ENCODE measurements at regions not wholly inside any gene's neighbourhood (a gene's known extent, or its start where the extent isn't known, plus 50 kb on each side); places are given as distances from the start of the nearest gene placed in this dataset.

GRCh38 chr4:126223784-126224407, 909.1 kb downstream of the FAT4 start:
- intact Hi-C loops (cut with micrococcal nuclease) = no loop called here
- ATAC-seq (ENCODE audit: low read depth) (no peak), DNase-seq (no peak)
- H3K9me3 Mint-ChIP-seq (ENCODE audit: insufficient read depth) = peaks cover 3% of the 10 kb centered on the region
- no peaks in the 10 kb centered on the region for H3K27me3 Mint-ChIP-seq
- H3K27me3 ChIP-seq (replicated peaks in 1 of 4; ENCODE audit: control extremely low read depth in 1 of 4, control insufficient read depth in 3 of 4, insufficient read depth in 4 of 4, low read length in 3 of 4) = no peaks in the 10 kb centered on the region
- TF ChIP-seq CTCF (IDR thresholded peaks at IDR 0.05) = peak; percentile 41
- TF ChIP-seq EZH2 (IDR thresholded peaks at IDR 0.05; ENCODE audit: borderline replicate concordance, insufficient read depth, low read depth, low read length, poor library complexity, severe bottlenecking) = no peak
- ChIA-PET POLR2A (no interaction called here), CTCF (no interaction called here)
- no peak overlapping the region for H3K4me3 ChIP-seq (ENCODE audit: control extremely low read depth in 1 of 5, extremely low read depth in 1 of 5, insufficient read depth in 1 of 5, low read depth in 2 of 5, low read length in 4 of 5)
- H3K27ac Mint-ChIP-seq = no peak overlapping the region
- no peak overlapping the region for H3K9ac ChIP-seq (ENCODE audit: low read length)
- H3K4me3 Mint-ChIP-seq = no peak overlapping the region
- H3K4me1 ChIP-seq (ENCODE audit: control insufficient read depth in 2 of 2, insufficient read depth in 2 of 2, low read length in 2 of 2) = no peaks in the 10 kb centered on the region
- no peaks in the 10 kb centered on the region for H3K9me3 ChIP-seq (ENCODE audit: control extremely low read depth in 1 of 3, control insufficient read depth in 2 of 3, insufficient read depth in 1 of 3, low read length in 2 of 3)
- no peak overlapping the region for H3K27ac ChIP-seq (ENCODE audit: low read length in 2 of 2)
- no peaks in the 10 kb centered on the region for H3K79me2 ChIP-seq (ENCODE audit: control insufficient read depth, insufficient read depth, low read length)
- WGBS (ENCODE audit: insufficient coverage) = no CpG with 5 or more reads among the region's 2 CpGs
- no peaks in the 10 kb centered on the region for H4K20me1 ChIP-seq (ENCODE audit: control insufficient read depth, insufficient read depth, low read length, poor library complexity, severe bottlenecking)
- no peaks in the 10 kb centered on the region for H3K36me3 ChIP-seq (replicated peaks in 1 of 2; ENCODE audit: control extremely low read depth in 1 of 2, control insufficient read depth in 1 of 2, extremely low read depth in 1 of 2, insufficient read depth in 2 of 2, low read length in 1 of 2)
- H3K4me1 Mint-ChIP-seq = no peaks in the 10 kb centered on the region
- H3K4me2 ChIP-seq (replicated peaks; ENCODE audit: low read depth, low read length, poor library complexity, severe bottlenecking) = no peak overlapping the region
- H2AFZ ChIP-seq (ENCODE audit: insufficient read depth, low read depth, low read length, poor library complexity, severe bottlenecking) = no peak overlapping the region

- no peak for TF ChIP-seq CTCF (IDR thresholded peaks at IDR 0.05)
- TF ChIP-seq EZH2 (IDR thresholded peaks at IDR 0.05; ENCODE audit: borderline replicate concordance, insufficient read depth, low read depth, low read length, poor library complexity, severe bottlenecking) = no peak
- Histone ChIP-seq H4K20me1 (ENCODE audit: control insufficient read depth, insufficient read depth, low read length, poor library complexity, severe bottlenecking) (no peaks in the 10 kb centered on the region), H3K27me3 (replicated peaks in 1 of 4; ENCODE audit: control extremely low read depth in 1 of 4, control insufficient read depth in 3 of 4, insufficient read depth in 4 of 4, low read length in 3 of 4) (no peaks in the 10 kb centered on the region), H3K4me1 (ENCODE audit: control insufficient read depth in 2 of 2, insufficient read depth in 2 of 2, low read length in 2 of 2) (no peaks in the 10 kb centered on the region), H3K9ac (ENCODE audit: low read length) (no peak overlapping the region), H2AFZ (ENCODE audit: insufficient read depth, low read depth, low read length, poor library complexity, severe bottlenecking) (no peak overlapping the region), H3K4me2 (replicated peaks; ENCODE audit: low read depth, low read length, poor library complexity, severe bottlenecking) (no peak overlapping the region), H3K27ac (ENCODE audit: low read length in 2 of 2) (no peak overlapping the region), H3K4me3 (ENCODE audit: control extremely low read depth in 1 of 5, extremely low read depth in 1 of 5, insufficient read depth in 1 of 5, low read depth in 2 of 5, low read length in 4 of 5) (no peak overlapping the region), H3K36me3 (replicated peaks in 1 of 2; ENCODE audit: control extremely low read depth in 1 of 2, control insufficient read depth in 1 of 2, extremely low read depth in 1 of 2, insufficient read depth in 2 of 2, low read length in 1 of 2) (no peaks in the 10 kb centered on the region), H3K9me3 (ENCODE audit: control extremely low read depth in 1 of 3, control insufficient read depth in 2 of 3, insufficient read depth in 1 of 3, low read length in 2 of 3) (no peaks in the 10 kb centered on the region), H3K79me2 (ENCODE audit: control insufficient read depth, insufficient read depth, low read length) (no peaks in the 10 kb centered on the region)
- WGBS (ENCODE audit: insufficient coverage) = no CpG with 5 or more reads among the region's 4 CpGs
- no peak overlapping the region for H3K27ac Mint-ChIP-seq
- DNase-seq = no peak
- POLR2A ChIA-PET = no interaction called here
- H3K4me3 Mint-ChIP-seq = no peak overlapping the region
- intact Hi-C loops (cut with micrococcal nuclease) = no loop called here
- H3K4me1 Mint-ChIP-seq = no peaks in the 10 kb centered on the region
- peaks cover 3% of the 10 kb centered on the region for H3K9me3 Mint-ChIP-seq (ENCODE audit: insufficient read depth)
- H3K27me3 Mint-ChIP-seq = no peaks in the 10 kb centered on the region
- no peak for ATAC-seq (ENCODE audit: low read depth)
- CTCF ChIA-PET = no interaction called here
These were observed 912.7 kb downstream of the FAT4 start for GRCh38 chr4:126227428-126227827.

Data from B cell (primary cell).